Stimulated activated CD4-positive, alpha-beta T cell treated with anti-CD3 and anti-CD28 coated beads, Interleukin-4, amount 100 ng/mL, for 24 hours (primary cell): ENCODE measurements at regions not wholly inside any gene's neighbourhood (a gene's known extent, or its start where the extent isn't known, plus 50 kb on each side); places are given as distances from the start of the nearest gene placed in this dataset.
"Not testable (repeated sequence)": the region's sequence is repeated elsewhere in the genome, so short reads cannot be mapped to it uniquely, and the experiment has no call there.

Experiments
- DNase-seq: peaks from one replicate; pipeline ENCODE4 v3.0.0-alpha.2; 2020

DNA sequence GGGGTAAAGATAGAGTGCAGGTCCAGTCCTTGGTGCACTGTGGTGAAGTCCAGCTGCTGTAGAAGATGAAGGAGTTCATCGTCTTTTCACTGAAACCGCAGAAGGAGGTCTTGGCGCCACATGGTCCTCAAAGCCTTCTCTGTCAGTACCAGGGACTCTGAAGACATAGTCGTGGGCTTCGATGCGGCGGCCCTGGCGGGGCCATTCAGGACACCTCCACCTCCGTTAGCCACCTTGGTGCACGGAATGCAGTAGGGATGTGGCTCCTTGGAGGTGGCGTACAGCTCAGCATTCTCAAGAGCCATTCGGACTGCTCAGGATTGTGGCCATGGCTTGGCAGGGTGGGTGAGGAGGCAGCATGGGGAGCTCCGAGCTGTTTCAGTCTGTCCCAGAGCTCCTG is 418.8 kb downstream of the SUCLG1 start:
- no peak for DNase-seq

- DNase-seq: no peak
These were observed 420.2 kb downstream of the SUCLG1 start for GRCh38 chr2:84038866-84039265.

GRCh38 chr2:84033347-84033974 is 425.6 kb downstream of the SUCLG1 start:
- DNase-seq: no peak

GRCh38 chr2:84031312-84032050 is 427.6 kb downstream of the SUCLG1 start:
- no peak for DNase-seq

DNA sequence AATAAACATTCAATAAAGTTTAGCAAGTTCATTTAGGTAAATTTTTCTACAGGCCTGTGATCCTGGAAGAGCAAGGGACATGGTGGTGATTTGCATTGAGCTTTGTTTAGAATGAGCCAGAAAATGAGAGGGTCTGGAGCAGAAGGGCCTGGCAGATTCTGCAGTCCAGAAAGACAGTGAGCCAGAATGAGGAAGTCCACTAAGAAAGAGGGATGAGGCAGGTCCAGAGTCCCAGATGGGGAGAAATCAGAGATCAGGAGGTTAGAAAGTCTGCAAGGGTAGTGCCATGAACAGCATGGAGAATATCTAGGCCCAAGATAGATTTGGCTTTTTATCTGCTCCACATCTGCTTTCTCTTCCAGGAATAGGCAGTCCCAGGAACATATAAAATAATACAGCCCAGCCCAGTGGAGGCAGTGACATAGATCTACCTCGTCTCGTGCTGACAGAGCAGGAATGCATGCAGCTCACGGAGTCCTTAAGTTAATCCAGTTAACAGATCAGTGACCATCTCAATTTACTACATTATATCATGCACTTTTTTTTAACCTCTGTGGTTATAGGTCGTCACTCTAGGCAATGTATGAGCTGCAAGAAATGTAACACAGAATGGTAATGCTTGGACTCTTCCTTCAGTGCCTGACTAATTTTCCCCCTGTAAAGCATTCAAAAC is 429.0 kb downstream of the SUCLG1 start:
- no peak for DNase-seq

- DNase-seq: no peak
These were observed 432.3 kb downstream of the SUCLG1 start for GRCh38 chr2:84026818-84027217.

DNA sequence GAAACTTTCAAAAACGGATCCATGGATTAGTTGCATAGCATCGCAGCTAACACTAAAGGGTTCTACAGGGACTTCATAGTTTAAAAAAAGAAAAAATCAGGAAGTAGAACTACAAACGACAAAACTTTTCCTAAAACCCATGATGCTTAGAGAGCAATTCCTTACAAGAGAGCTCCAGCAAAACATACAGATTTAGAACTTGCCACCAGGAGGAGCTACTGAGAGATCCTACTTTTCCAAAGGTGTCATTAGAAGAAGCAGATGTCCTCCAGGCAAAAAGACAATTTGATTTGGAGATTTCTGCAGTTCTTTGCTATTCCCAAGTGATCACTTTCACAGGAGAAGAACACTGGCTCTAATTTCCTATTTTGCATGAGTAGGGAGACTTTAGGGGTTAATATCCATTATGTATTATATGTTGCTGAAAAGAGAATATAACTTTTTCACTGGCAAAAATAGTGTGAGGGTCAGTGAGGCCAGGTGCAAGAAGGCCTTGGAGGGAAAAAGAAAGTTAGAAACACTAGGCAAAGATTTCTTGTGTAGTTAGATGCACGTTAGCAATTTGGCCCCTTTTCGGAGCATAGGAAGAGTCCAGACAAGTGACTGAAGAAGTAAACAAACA is 436.2 kb downstream of the SUCLG1 start:
- peak; percentile 15 for DNase-seq

- DNase-seq: no peak
These were observed 442.1 kb downstream of the SUCLG1 start for GRCh38 chr2:84017010-84017409.

- DNase-seq: no peak
These were observed 442.9 kb downstream of the SUCLG1 start for GRCh38 chr2:84016183-84016582.

DNA sequence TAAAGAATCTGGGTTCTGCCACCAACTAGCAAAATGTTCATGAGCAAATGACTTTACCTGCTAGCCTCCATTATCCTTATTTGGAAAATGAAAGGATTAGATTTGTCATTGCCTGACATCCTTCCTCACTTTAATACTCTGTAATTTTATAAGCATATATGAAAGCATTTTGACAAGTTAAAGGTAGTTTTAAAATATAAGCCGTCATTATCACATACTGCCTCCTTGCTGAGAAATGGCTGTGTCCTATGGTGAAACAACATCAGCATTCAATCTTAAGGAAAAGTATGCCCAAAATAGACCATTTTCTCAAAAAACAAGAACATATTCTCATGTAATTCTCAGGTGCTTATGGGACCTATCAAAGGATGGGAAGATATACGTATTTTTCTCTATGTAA is 461.2 kb downstream of the SUCLG1 start:
- DNase-seq: no peak

DNA sequence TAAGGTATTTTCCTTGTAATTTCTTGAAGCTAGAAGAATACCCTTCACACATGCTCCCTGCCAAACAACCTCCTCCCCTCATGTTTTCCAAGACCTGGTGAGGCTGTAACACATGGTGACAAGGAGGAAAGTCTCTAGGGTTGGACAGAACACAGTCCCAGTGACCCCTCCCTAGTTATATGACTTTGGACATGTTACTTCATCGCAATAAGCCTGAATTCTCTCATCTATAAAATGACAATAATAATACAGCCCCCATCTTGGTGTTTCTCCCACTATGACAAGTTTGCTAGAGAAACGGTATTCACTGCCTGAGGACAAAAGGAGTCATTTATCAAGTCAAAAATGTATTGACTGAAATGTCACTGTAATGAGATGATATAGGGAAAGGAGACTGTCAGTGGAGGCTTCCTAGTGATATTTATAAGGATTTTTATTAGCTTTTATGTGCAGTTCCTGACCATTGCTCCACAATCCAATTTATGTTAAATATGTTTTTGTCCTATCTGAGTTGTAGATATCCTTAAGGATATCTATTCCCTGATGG is 464.4 kb downstream of the SUCLG1 start:
- no peak for DNase-seq

DNA sequence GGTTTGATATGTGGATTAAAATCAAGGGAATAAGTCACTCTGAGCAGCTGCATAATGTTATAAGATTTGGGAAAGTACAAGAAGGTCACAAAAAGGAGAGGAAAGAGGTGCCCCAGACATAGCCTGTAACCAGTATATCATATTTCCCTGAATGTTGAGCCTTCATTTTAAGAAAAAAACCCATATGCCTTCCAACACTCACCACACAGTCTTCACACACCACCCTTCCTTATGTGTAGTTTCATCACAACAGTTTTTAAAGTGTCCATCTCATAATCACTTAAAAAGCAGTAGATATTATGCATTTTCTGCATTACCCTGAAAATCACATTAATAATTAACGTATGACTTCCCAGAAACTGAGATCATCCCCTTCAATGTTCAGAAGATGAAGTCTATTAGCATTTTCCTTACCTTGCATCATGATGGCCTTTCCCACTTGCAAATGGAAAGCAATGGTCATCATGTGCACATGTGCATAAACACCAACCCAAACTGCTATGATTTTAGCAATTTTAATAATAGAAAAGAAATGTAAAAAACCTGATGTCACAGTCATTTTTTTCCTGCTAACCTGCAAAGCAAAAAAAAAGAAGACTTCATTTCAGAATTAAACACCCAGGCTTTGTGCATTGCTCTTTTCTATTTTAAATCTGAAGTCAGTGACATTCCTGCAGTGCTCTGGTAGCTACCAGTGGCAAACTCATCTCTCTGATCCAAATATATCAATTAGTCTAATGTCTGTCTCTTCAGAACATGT is 465.0 kb downstream of the SUCLG1 start:
- DNase-seq: no peak

GRCh38 chr2:83991992-83992391 is 467.1 kb downstream of the SUCLG1 start:
- DNase-seq: no peak

DNA sequence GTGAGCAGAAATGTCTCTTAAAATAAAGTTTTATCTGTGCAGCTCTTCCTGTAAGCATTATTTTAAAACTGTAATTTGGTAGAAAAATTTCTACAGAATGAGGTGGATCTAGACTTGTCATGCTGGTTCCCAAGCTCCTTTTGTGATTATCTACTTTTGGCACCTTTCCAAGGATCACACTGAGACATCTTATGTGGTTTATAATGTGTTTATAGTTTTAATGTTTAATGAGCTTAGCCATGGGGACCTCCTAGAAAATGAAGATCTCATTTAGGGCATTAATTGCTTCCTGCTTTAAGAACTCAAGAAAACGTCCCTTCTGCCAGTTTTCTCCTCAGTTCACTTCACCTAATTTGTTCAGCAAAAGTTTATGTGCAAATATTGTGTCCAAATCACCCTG is 468.4 kb downstream of the SUCLG1 start:
- no peak for DNase-seq

GRCh38 chr2:83976628-83977027 is 482.5 kb downstream of the SUCLG1 start:
- not testable (repeated sequence) for DNase-seq

DNA sequence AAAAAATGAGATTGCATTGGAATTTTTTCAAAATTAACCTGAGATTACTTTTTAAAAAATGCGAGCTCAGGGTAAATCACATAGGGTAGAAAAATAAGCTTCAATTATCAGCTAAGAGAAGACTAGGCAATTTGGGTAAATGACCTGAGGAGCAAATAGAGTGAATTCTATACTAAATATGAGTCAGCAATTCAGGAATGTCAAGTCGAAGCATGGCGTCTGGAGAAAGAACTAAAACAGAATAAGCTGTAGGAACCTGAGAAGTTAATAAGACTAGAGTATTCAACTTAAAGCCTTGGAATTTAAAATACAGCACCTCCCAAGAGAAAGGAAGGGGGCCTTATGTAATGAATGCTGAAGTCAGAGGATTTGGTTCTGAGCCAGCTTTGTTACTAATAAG is 487.0 kb downstream of the SUCLG1 start:
- DNase-seq: no peak

DNA sequence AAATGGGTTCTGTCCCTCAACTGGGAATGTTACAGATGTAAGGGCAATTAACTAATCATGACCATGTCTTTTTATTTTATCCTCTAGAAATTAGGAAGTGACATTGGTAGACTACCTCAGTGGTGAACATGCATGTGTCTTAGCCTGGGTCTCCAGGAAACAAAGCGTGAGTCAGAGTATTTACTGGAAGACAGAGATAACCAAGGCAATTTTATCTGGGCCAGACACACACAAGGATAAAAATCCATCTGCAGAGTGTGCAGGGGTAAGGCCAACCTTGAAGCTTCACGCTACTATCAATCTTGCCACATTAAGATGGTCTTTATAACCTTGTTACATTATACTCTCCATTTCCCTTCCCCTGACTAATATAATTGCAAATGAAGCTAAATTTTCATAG is 487.5 kb downstream of the SUCLG1 start:
- no peak for DNase-seq

GRCh38 chr2:83970217-83970929 is 488.7 kb downstream of the SUCLG1 start:
- no peak for DNase-seq

GRCh38 chr2:83969085-83969484 is 490.0 kb downstream of the SUCLG1 start:
- DNase-seq: no peak

- DNase-seq: no peak
These were observed 491.2 kb downstream of the SUCLG1 start for GRCh38 chr2:83967854-83968253.

DNA sequence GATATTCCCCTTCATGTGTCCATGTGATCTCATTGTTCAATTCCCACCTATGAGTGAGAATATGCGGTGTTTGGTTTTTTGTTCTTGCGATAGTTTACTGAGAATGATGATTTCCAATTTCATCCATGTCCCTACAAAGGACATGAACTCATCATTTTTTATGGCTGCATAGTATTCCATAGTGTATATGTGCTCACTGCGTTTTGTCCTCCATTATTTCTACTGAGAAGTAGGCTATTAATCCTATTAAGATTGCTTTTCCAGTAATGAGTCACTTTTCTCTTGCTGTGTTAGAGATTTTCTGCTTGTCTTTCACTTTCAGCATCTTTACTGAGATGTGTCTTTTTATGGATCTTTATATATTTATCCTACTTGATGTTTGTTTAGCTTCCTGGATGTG is 492.1 kb downstream of the SUCLG1 start:
- DNase-seq: not testable (repeated sequence)

DNA sequence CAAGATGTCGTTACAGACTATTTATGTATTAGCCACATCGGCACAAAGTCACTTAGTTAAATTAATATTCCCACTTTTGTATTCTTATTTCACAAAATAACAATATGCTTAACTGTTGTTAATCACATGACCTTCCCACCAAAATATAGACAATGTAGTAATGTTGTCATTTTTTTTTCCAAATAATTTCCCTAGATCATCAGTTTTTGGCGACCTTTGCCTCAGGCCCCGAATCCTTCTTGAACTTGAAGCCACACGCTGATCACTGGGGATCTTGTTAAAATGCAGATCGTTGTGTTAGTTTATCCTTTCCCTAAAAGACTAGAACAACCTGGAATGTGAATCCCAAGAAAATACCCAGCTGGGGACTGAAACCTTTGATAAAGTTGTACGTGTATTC is 497.6 kb downstream of the SUCLG1 start:
- no peak for DNase-seq
